C4-2B (cell line): ENCODE measurements at regions not wholly inside any gene's neighbourhood (a gene's known extent, or its start where the extent isn't known, plus 50 kb on each side); places are given as distances from the start of the nearest gene placed in this dataset.

Experiments
- H3K27ac ChIP-seq: fragments of 450-650 bp; 2 replicates; pipeline ENCODE4 v1.5.1; 2017
- CTCF ChIP-seq: fragments of 450-650 bp; conservative IDR thresholded peaks from 2 replicates; pipeline ENCODE4 v1.5.1; 2017; ENCODE audit warnings: mild to moderate bottlenecking
- ZFX ChIP-seq: fragments of 450-650 bp; IDR thresholded peaks from 2 replicates; pipeline ENCODE4 v1.6.1; 2017

- no peak overlapping the region for H3K27ac ChIP-seq
- TF ChIP-seq CTCF (no peak), ZFX (no peak)
Observed at GRCh38 chr16:6510261-6510660, 822.4 kb upstream of the RBFOX1 start.

GRCh38 chr16:6499413-6499812 lies 833.2 kb upstream of the RBFOX1 start:
- TF ChIP-seq CTCF (no peak), ZFX (no peak)
- no peak overlapping the region for H3K27ac ChIP-seq

- TF ChIP-seq CTCF (no peak), ZFX (no peak)
- no peak overlapping the region for H3K27ac ChIP-seq
Observed at GRCh38 chr16:6498858-6499257, 833.8 kb upstream of the RBFOX1 start.

GRCh38 chr16:6496996-6497395 lies 835.6 kb upstream of the RBFOX1 start:
- no peak overlapping the region for H3K27ac ChIP-seq
- no peak for TF ChIP-seq ZFX
- no peak for TF ChIP-seq CTCF

GRCh38 chr16:6495486-6496210 lies 837.0 kb upstream of the RBFOX1 start:
- TF ChIP-seq CTCF = no peak
- TF ChIP-seq ZFX = no peak
- H3K27ac ChIP-seq = no peak overlapping the region

GRCh38 chr16:6494716-6495115 lies 837.9 kb upstream of the RBFOX1 start:
- no peak overlapping the region for H3K27ac ChIP-seq
- TF ChIP-seq ZFX (no peak), CTCF (no peak)

GRCh38 chr16:6493555-6493954 lies 839.1 kb upstream of the RBFOX1 start:
- TF ChIP-seq CTCF (no peak), ZFX (no peak)
- no peak overlapping the region for H3K27ac ChIP-seq
